Neuronal stem cell (in vitro differentiated cells): ENCODE measurements at regions not wholly inside any gene's neighbourhood (a gene's known extent, or its start where the extent isn't known, plus 50 kb on each side); places are given as distances from the start of the nearest gene placed in this dataset.

Source experiments
- DNase-seq: peaks from one replicate; pipeline ENCODE4 v3.0.0-alpha.2; 2013; ENCODE audit warnings: low spot score
- H2AFZ ChIP-seq: one replicate; pipeline ENCODE4 v1.6.1; 2013; ENCODE audit warnings: mild to moderate bottlenecking, low read length, inconsistent platforms
- H2AK5ac ChIP-seq: 2 replicates; pipeline ENCODE4 v1.6.1; 2013; ENCODE audit warnings: low read depth, mild to moderate bottlenecking, inconsistent platforms, low read length, moderate library complexity, mixed read lengths
- H2BK120ac ChIP-seq: 2 replicates; pipeline ENCODE4 v1.6.1; 2013; ENCODE audit warnings: low read depth, mild to moderate bottlenecking, inconsistent platforms, low read length, moderate library complexity, mixed read lengths
- H2BK12ac ChIP-seq: one replicate; pipeline ENCODE4 v1.6.1; 2013; ENCODE audit warnings: low read length, inconsistent platforms
- H2BK15ac ChIP-seq: 2 replicates; pipeline ENCODE4 v1.6.1; 2013; ENCODE audit warnings: mild to moderate bottlenecking, low read length, inconsistent platforms, mixed read lengths
- H2BK5ac ChIP-seq: one replicate; pipeline ENCODE4 v1.6.1; 2013; ENCODE audit warnings: inconsistent platforms, mild to moderate bottlenecking, low read length, moderate library complexity
- H3K14ac ChIP-seq: one replicate; pipeline ENCODE4 v1.6.1; 2013; ENCODE audit warnings: low read length, inconsistent platforms
- H3K18ac ChIP-seq: 2 replicates; pipeline ENCODE4 v1.6.1; 2013; ENCODE audit warnings: low read length, inconsistent platforms
- H3K23ac ChIP-seq: 2 replicates; pipeline ENCODE4 v1.6.1; 2013; ENCODE audit warnings: low read depth, mild to moderate bottlenecking, mixed read lengths, low read length, inconsistent platforms; ENCODE audit not compliant: poor library complexity
- H3K27ac ChIP-seq: replicated peaks from 3 replicates; pipeline ENCODE4 v1.5.1; 2013; ENCODE audit warnings: low read length, inconsistent platforms
- H3K27me3 ChIP-seq, 3 experiments: 2 replicates each; pipeline ENCODE4 v1.6.1; 2013; ENCODE audit warnings: low read length in 3 of 3, mild to moderate bottlenecking in 2 of 3, inconsistent platforms in 1 of 3, low read depth in 1 of 3, mixed read lengths in 1 of 3, moderate library complexity in 1 of 3; ENCODE audit not compliant: control insufficient read depth in 3 of 3, insufficient read depth in 3 of 3
- H3K36me3 ChIP-seq, 2 donors: replicated peaks in 1 of 2; 2 replicates each; pipeline ENCODE4 v1.6.1; 2013; ENCODE audit warnings: low read length in 2 of 2; ENCODE audit not compliant: control insufficient read depth in 2 of 2, insufficient read depth in 2 of 2
- H3K4ac ChIP-seq: 2 replicates; pipeline ENCODE4 v1.6.1; 2013; ENCODE audit warnings: inconsistent platforms, mild to moderate bottlenecking, low read length, moderate library complexity
- H3K4me1 ChIP-seq, 2 donors: 1 replicate in 1 of 2; 2 replicates in 1 of 2; pipeline ENCODE4 v1.6.1; 2013; ENCODE audit warnings: low read length in 2 of 2, low read depth in 1 of 2; ENCODE audit not compliant: control insufficient read depth in 2 of 2, insufficient read depth in 1 of 2
- H3K4me2 ChIP-seq: one replicate; pipeline ENCODE4 v1.6.1; 2013; ENCODE audit warnings: mild to moderate bottlenecking, low read length, inconsistent platforms; ENCODE audit not compliant: insufficient read depth, poor library complexity, severe bottlenecking
- H3K4me3 ChIP-seq, 2 donors: 2 replicates each; pipeline ENCODE4 v1.5.1; 2013; ENCODE audit warnings: low read length in 2 of 2, mild to moderate bottlenecking in 2 of 2, inconsistent platforms in 1 of 2, moderate library complexity in 1 of 2
- H3K79me1 ChIP-seq: one replicate; pipeline ENCODE4 v1.6.1; 2013; ENCODE audit warnings: low read depth, mild to moderate bottlenecking, inconsistent platforms, low read length, moderate library complexity
- H3K9ac ChIP-seq: one replicate; pipeline ENCODE4 v1.6.1; 2013; ENCODE audit warnings: mild to moderate bottlenecking, low read depth, low read length, inconsistent platforms; ENCODE audit not compliant: poor library complexity
- H3K9me3 ChIP-seq, 2 donors: replicated peaks in 1 of 2; 2 replicates each; pipeline versions ENCODE3 to v1.6.1; 2013; ENCODE audit warnings: low read length in 2 of 2, mild to moderate bottlenecking in 2 of 2, inconsistent platforms in 1 of 2, low read depth in 1 of 2, mixed read lengths in 1 of 2, moderate library complexity in 1 of 2; ENCODE audit not compliant: control insufficient read depth in 2 of 2, insufficient read depth in 1 of 2
- H4K8ac ChIP-seq: one replicate; pipeline ENCODE4 v1.6.1; 2013; ENCODE audit warnings: low read depth, mild to moderate bottlenecking, inconsistent platforms, low read length, moderate library complexity
- H4K91ac ChIP-seq: one replicate; pipeline ENCODE4 v1.6.1; 2013; ENCODE audit warnings: low read length, low read depth, mild to moderate bottlenecking, inconsistent platforms; ENCODE audit not compliant: poor library complexity
- WGBS, 2 donors: extraction: QIAGEN DNeasy Blood & Tissue Kit; methylation state at CpG; one replicate each; pipeline ENCODE4 v1.1.7; 2013; ENCODE audit warnings: missing lambda C conversion rate in 2 of 2, mixed read lengths in 1 of 2; ENCODE audit not compliant: insufficient read length in 2 of 2, insufficient replicate concordance in 1 of 2; ENCODE audit errors: extremely low coverage in 2 of 2; 5-methylcytosine and 5-hydroxymethylcytosine counted together

DNA sequence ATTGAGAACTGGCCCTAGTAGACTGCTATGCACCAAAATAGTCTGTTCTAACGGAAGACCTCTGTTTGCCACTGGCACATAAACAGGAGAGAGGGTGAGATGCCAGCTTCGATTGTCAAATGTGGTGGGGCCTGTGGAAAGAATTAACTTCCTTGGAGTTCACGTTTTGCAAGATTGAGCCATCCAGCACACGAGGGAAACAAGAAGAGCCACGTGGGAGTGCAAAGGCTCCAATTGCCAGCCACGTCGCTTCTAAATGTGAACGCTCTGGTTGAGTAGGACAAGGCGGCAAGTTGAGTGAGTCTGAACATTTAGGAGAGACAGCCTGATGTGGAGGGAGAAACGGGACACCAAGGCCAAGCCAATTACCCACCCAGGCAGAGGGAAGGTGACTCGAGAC, 409.1 kb downstream of the FGF9 start:
- H3K9ac ChIP-seq = no peak overlapping the region
- H3K14ac ChIP-seq = no peak overlapping the region
- no CpG with 5 or more reads among the region's 11 CpGs for WGBS, 2 donors
- no peak overlapping the region for H2AFZ ChIP-seq
- DNase-seq = no peak
- H3K23ac ChIP-seq = no peak overlapping the region
- no peak overlapping the region for H2BK12ac ChIP-seq
- H2BK120ac ChIP-seq = no peak overlapping the region
- no peak overlapping the region for H3K18ac ChIP-seq
- no peak overlapping the region for H3K4me2 ChIP-seq
- no peak overlapping the region for H4K8ac ChIP-seq
- no peak overlapping the region for H3K27ac ChIP-seq
- no peak overlapping the region for H4K91ac ChIP-seq
- H3K4me1 ChIP-seq = peaks cover 0 to 2% of the 10 kb centered on the region in 2 donors
- no peaks in the 10 kb centered on the region for H3K27me3 ChIP-seq
- H2BK15ac ChIP-seq = no peak overlapping the region
- H3K36me3 ChIP-seq = no peaks in the 10 kb centered on the region
- H3K79me1 ChIP-seq = no peaks in the 10 kb centered on the region
- H3K4me3 ChIP-seq = no peak overlapping the region
- no peak overlapping the region for H2BK5ac ChIP-seq
- H3K4ac ChIP-seq = no peak overlapping the region
- H2AK5ac ChIP-seq = no peak overlapping the region
- H3K9me3 ChIP-seq = no peaks in the 10 kb centered on the region

DNA sequence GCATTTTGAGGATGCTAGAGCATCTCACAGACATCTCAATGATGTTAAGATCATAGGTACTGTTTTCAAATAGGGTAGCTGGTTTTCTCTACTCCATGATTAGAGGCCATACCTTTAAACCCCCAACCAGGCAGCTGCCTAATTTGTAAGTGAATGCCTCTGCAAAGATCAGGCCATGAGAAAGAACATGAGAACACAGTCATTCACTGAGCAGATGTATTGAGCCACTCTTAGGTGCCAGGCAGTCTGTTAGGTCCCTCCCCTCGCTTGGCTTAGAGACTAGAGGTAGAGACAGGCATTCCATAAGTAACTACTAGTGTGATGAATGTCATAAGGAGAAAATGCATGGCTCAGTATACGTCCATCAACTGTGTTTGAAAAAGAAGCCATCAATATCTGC, 410.0 kb downstream of the FGF9 start:
- H3K4me3 ChIP-seq = no peak overlapping the region
- no peaks in the 10 kb centered on the region for H3K36me3 ChIP-seq
- no peaks in the 10 kb centered on the region for H3K79me1 ChIP-seq
- no peak overlapping the region for H4K8ac ChIP-seq
- H3K23ac ChIP-seq = no peak overlapping the region
- no peak overlapping the region for H3K14ac ChIP-seq
- WGBS, 2 donors = no CpG with 5 or more reads among the region's 2 CpGs
- no peak overlapping the region for H3K4me2 ChIP-seq
- no peak overlapping the region for H3K18ac ChIP-seq
- H2BK15ac ChIP-seq = no peak overlapping the region
- H3K9ac ChIP-seq = no peak overlapping the region
- H3K4me1 ChIP-seq = peaks cover 0 to 2% of the 10 kb centered on the region in 2 donors
- no peak overlapping the region for H4K91ac ChIP-seq
- no peaks in the 10 kb centered on the region for H3K27me3 ChIP-seq
- DNase-seq = no peak
- no peak overlapping the region for H2BK12ac ChIP-seq
- no peak overlapping the region for H2AFZ ChIP-seq
- H3K9me3 ChIP-seq = no peaks in the 10 kb centered on the region
- no peak overlapping the region for H2BK5ac ChIP-seq
- H3K27ac ChIP-seq = no peak overlapping the region
- no peak overlapping the region for H3K4ac ChIP-seq
- no peak overlapping the region for H2AK5ac ChIP-seq
- H2BK120ac ChIP-seq = no peak overlapping the region

DNA sequence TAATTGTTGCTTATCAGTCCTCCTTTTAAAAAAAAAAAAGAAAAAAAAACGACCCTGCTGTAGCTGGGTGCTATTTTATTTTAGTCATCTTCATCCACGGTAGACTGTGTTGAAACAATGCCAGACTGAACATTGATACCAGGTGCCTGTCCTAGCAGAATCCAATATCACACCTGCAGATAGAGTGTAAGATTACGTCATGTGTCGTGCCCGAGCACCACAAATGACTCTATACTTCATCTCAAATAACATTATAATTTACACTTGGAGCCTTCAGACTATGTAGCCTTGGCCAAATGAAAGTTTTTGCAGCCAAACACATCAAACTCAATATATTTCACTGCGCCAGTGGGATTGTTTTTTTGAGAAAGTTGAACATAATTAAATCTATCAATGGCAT, 410.6 kb downstream of the FGF9 start:
- peaks cover 0 to 2% of the 10 kb centered on the region in 2 donors for H3K4me1 ChIP-seq
- H2BK120ac ChIP-seq = no peak overlapping the region
- no peaks in the 10 kb centered on the region for H3K36me3 ChIP-seq
- no peak overlapping the region for H2BK15ac ChIP-seq
- no peak overlapping the region for H2AFZ ChIP-seq
- H3K27me3 ChIP-seq = no peaks in the 10 kb centered on the region
- H3K27ac ChIP-seq = no peak overlapping the region
- H3K79me1 ChIP-seq = no peaks in the 10 kb centered on the region
- no CpG with 5 or more reads among the region's 6 CpGs for WGBS, 2 donors
- H3K14ac ChIP-seq = no peak overlapping the region
- H2BK12ac ChIP-seq = no peak overlapping the region
- no peak overlapping the region for H3K18ac ChIP-seq
- H3K9me3 ChIP-seq = no peaks in the 10 kb centered on the region
- no peak overlapping the region for H3K23ac ChIP-seq
- H2BK5ac ChIP-seq = no peak overlapping the region
- no peak overlapping the region for H3K4ac ChIP-seq
- H4K91ac ChIP-seq = no peak overlapping the region
- DNase-seq = no peak
- no peak overlapping the region for H2AK5ac ChIP-seq
- H4K8ac ChIP-seq = no peak overlapping the region
- no peak overlapping the region for H3K4me2 ChIP-seq
- H3K4me3 ChIP-seq = no peak overlapping the region
- no peak overlapping the region for H3K9ac ChIP-seq

DNA sequence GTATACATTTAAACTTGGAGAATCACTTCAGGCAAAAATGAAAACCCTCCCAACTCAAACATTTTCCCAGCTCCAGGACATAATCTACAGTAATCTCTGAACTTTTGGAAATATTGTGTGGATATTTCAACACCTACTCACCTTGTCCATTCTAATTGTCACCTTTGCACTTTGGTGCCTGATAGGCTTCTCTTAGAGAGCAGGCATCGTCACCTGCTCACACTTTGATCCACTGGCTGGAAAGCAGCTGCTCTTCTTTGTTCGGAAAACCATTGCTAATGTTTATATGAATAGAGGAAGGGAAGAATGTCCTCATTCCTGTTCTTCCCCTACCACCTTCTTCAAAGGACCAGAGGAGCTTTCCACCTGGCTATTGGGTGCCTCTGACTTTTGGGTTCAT, 411.2 kb downstream of the FGF9 start:
- WGBS, 2 donors = no CpG with 5 or more reads among the region's 2 CpGs
- Histone ChIP-seq H3K27me3 (no peaks in the 10 kb centered on the region), H3K4ac (no peak overlapping the region), H2BK12ac (no peak overlapping the region), H3K27ac (no peak overlapping the region), H2BK120ac (no peak overlapping the region), H2AFZ (no peak overlapping the region), H3K18ac (no peak overlapping the region), H2BK5ac (no peak overlapping the region), H3K9me3 (no peaks in the 10 kb centered on the region), H3K23ac (no peak overlapping the region), H3K4me3 (no peak overlapping the region), H3K36me3 (no peaks in the 10 kb centered on the region), H3K9ac (no peak overlapping the region), H4K91ac (no peak overlapping the region), H3K4me1 (peaks cover 0 to 2% of the 10 kb centered on the region in 2 donors), H2BK15ac (no peak overlapping the region), H3K79me1 (no peaks in the 10 kb centered on the region), H3K4me2 (no peak overlapping the region), H2AK5ac (no peak overlapping the region), H3K14ac (no peak overlapping the region), H4K8ac (no peak overlapping the region)
- no peak for DNase-seq
